HG02885 (cell line): ENCODE measurements at regions not wholly inside any gene's neighbourhood (a gene's known extent, or its start where the extent isn't known, plus 50 kb on each side); places are given as distances from the start of the nearest gene placed in this dataset.

Experiments
- ATAC-seq: cut with Tn5 transposase; IDR thresholded peaks from one replicate; pipeline ENCODE4 v1.9.1; 2021; ENCODE audit warnings: mild to moderate bottlenecking; ENCODE audit not compliant: unreplicated experiment, poor library complexity

DNA sequence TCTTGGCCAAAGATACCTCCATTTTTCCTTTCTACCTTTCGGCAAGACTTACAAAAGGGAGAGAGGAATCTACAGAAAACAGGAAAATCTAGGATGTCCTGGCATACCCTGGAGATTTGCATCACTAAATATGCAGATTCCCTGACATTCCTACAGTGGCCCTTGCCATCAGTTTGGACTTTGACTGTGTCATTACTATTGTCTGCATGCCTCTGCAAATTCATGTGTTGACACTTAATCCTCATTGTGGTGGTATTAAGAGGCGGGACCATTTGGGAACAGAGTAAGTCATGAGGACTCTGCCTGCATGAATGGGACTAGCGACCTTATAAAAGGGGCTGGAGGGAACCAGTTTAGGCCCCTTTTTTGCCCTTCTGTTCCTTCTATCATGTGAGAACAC, 50.5 kb upstream of the DTNBP1 start:
- no peak for ATAC-seq

- ATAC-seq = no peak
Measured at GRCh38 chr6:15712797-15713196, 50.0 kb upstream of the DTNBP1 start.
